ENCODE measurements at regions not wholly inside any gene's neighbourhood (a gene's known extent, or its start where the extent isn't known, plus 50 kb on each side); places are given as distances from the start of the nearest gene placed in this dataset.

- 92% methylated on average over 2 of the region's 2 CpGs for WGBS
- no peak for DNase-seq (ENCODE audit: low spot score)
- H3K4me3 ChIP-seq (ENCODE audit: low read depth in 1 of 3, low read length in 3 of 3): no peak overlapping the region
- TF ChIP-seq NR2F2 (IDR thresholded peaks at IDR 0.05) (no peak), EGR1 (IDR thresholded peaks at IDR 0.05; ENCODE audit: low read depth in 2 of 2) (no peak), TAF1 (conservative IDR thresholded peaks at IDR 0.05) (no peak), GABPA (IDR thresholded peaks at IDR 0.05 in 1 of 2, conservative IDR thresholded peaks at IDR 0.05 in 1 of 2) (no peak), HNF4A (conservative IDR thresholded peaks at IDR 0.05) (no peak), YY1 (IDR thresholded peaks at IDR 0.05) (no peak), HNF4G (IDR thresholded peaks at IDR 0.05) (no peak), JUND (IDR thresholded peaks at IDR 0.05) (no peak), MAX (IDR thresholded peaks at IDR 0.05) (no peak), RAD21 (IDR thresholded peaks at IDR 0.05) (no peak), CTCF (IDR thresholded peaks at IDR 0.05; ENCODE audit: low read depth, low read length, missing input control) (no peak), REST (IDR thresholded peaks at IDR 0.05) (no peak), RXRA (IDR thresholded peaks at IDR 0.05) (no peak)
- no peaks in the 10 kb centered on the region for H3K9me3 ChIP-seq (ENCODE audit: control insufficient read depth in 4 of 4, low read length in 3 of 4)
- no peak overlapping the region for H3K27ac ChIP-seq (ENCODE audit: low read depth in 1 of 2, low read length in 2 of 2)
- no peaks in the 10 kb centered on the region for H3K4me1 ChIP-seq (ENCODE audit: control insufficient read depth in 4 of 4, insufficient read depth in 4 of 4, low read length in 3 of 4)
- H3K27me3 ChIP-seq (ENCODE audit: control insufficient read depth in 4 of 4, insufficient read depth in 4 of 4, low read length in 3 of 4): no peaks in the 10 kb centered on the region
- no peak overlapping the region for H3K9ac ChIP-seq (ENCODE audit: low read depth in 1 of 2, low read length in 2 of 2)
- no peaks in the 10 kb centered on the region for H3K36me3 ChIP-seq (ENCODE audit: control insufficient read depth in 4 of 4, insufficient read depth in 3 of 4, low read depth in 1 of 4, low read length in 3 of 4)
Measured at GRCh38 chr3:59136081-59136480, 86.3 kb upstream of the CFAP20DC start.

- H3K9ac ChIP-seq (ENCODE audit: low read depth in 1 of 2, low read length in 2 of 2): no peak overlapping the region
- no peak for TF ChIP-seq TAF1 (conservative IDR thresholded peaks at IDR 0.05)
- no peak for TF ChIP-seq YY1 (IDR thresholded peaks at IDR 0.05)
- TF ChIP-seq SP1 (IDR thresholded peaks at IDR 0.05): no peak
- no peak for TF ChIP-seq REST (IDR thresholded peaks at IDR 0.05)
- no peak for TF ChIP-seq HNF4A (conservative IDR thresholded peaks at IDR 0.05)
- TF ChIP-seq ATF3 (IDR thresholded peaks at IDR 0.05): no peak
- no peak for TF ChIP-seq FOXA2 (IDR thresholded peaks at IDR 0.05)
- TF ChIP-seq GABPA (IDR thresholded peaks at IDR 0.05 in 1 of 2, conservative IDR thresholded peaks at IDR 0.05 in 1 of 2): no peak
- TF ChIP-seq CTCF (IDR thresholded peaks at IDR 0.05; ENCODE audit: low read depth, low read length, missing input control): no peak
- no peak for TF ChIP-seq RXRA (IDR thresholded peaks at IDR 0.05)
- no peak for TF ChIP-seq FOXA1 (IDR thresholded peaks at IDR 0.05)
- TF ChIP-seq HNF4G (IDR thresholded peaks at IDR 0.05): no peak
- TF ChIP-seq NR2F2 (IDR thresholded peaks at IDR 0.05): no peak
- no peak for TF ChIP-seq RAD21 (IDR thresholded peaks at IDR 0.05)
- TF ChIP-seq MAX (IDR thresholded peaks at IDR 0.05): no peak
- no peak for TF ChIP-seq ZBTB33 (IDR thresholded peaks at IDR 0.05)
- 68% methylated on average over 3 of the region's 3 CpGs for WGBS
- H3K9me3 ChIP-seq (ENCODE audit: control insufficient read depth in 4 of 4, low read length in 3 of 4): no peaks in the 10 kb centered on the region
- DNase-seq (ENCODE audit: low spot score): no peak
- H3K27ac ChIP-seq (ENCODE audit: low read depth in 1 of 2, low read length in 2 of 2): no peak overlapping the region
- H3K27me3 ChIP-seq (ENCODE audit: control insufficient read depth in 4 of 4, insufficient read depth in 4 of 4, low read length in 3 of 4): no peaks in the 10 kb centered on the region
- H3K4me3 ChIP-seq (ENCODE audit: low read depth in 1 of 3, low read length in 3 of 3): no peak overlapping the region
- no peaks in the 10 kb centered on the region for H3K4me1 ChIP-seq (ENCODE audit: control insufficient read depth in 4 of 4, insufficient read depth in 4 of 4, low read length in 3 of 4)
- no peaks in the 10 kb centered on the region for H3K36me3 ChIP-seq (ENCODE audit: control insufficient read depth in 4 of 4, insufficient read depth in 3 of 4, low read depth in 1 of 4, low read length in 3 of 4)
Measured at GRCh38 chr3:59135096-59135495, 85.3 kb upstream of the CFAP20DC start.
